Fibroblast of lung (primary cell): ENCODE measurements at regions not wholly inside any gene's neighbourhood (a gene's known extent, or its start where the extent isn't known, plus 50 kb on each side); places are given as distances from the start of the nearest gene placed in this dataset.

Experiments
- DNase-seq, 2 donors: peaks; one replicate each; pipeline versions ENCODE4 v3.0.0 to v3.0.0-alpha.2; 2010; ENCODE audit warnings: low read depth in 2 of 2
- H2AFZ ChIP-seq: 2 replicates; pipeline ENCODE4 v1.5.1; 2012; ENCODE audit warnings: low read length, control low read depth, inconsistent platforms
- H3K27ac ChIP-seq: 2 replicates; pipeline ENCODE4 v1.5.1; 2011; ENCODE audit warnings: low read length, control low read depth; ENCODE audit not compliant: insufficient read depth
- H3K27me3 ChIP-seq: 2 replicates; pipeline ENCODE4 v1.5.1; 2011; ENCODE audit warnings: mild to moderate bottlenecking, low read length; ENCODE audit not compliant: control insufficient read depth, insufficient read depth
- H3K36me3 ChIP-seq: 2 replicates; pipeline ENCODE4 v1.5.1; 2011; ENCODE audit warnings: low read length; ENCODE audit not compliant: control insufficient read depth, insufficient read depth
- H3K4me1 ChIP-seq: 2 replicates; pipeline ENCODE4 v1.5.1; 2011; ENCODE audit warnings: low read length; ENCODE audit not compliant: control insufficient read depth, insufficient read depth; ENCODE audit errors: extremely low read depth
- H3K4me2 ChIP-seq: 2 replicates; pipeline ENCODE4 v1.5.1; 2011; ENCODE audit warnings: low read length, control low read depth; ENCODE audit not compliant: insufficient read depth; ENCODE audit errors: extremely low read depth
- H3K4me3 ChIP-seq, 4 experiments: fragments of 200-600 bp in 1 of 4; sonication (generic) in 1 of 4; replicated peaks in 1 of 4; 2 replicates each; pipeline ENCODE4 v1.5.1; 2011 to 2016; ENCODE audit warnings: low read length in 4 of 4, low read depth in 3 of 4, mild to moderate bottlenecking in 3 of 4, control low read depth in 2 of 4, inconsistent platforms in 1 of 4, mixed read lengths in 1 of 4; ENCODE audit not compliant: insufficient read depth in 1 of 4; ENCODE audit errors: control extremely low read depth in 1 of 4
- H3K79me2 ChIP-seq: 2 replicates; pipeline ENCODE4 v1.5.1; 2012; ENCODE audit warnings: mild to moderate bottlenecking, low read length, inconsistent platforms; ENCODE audit not compliant: control insufficient read depth, insufficient read depth
- H3K9ac ChIP-seq: 2 replicates; pipeline ENCODE4 v1.5.1; 2011; ENCODE audit warnings: mild to moderate bottlenecking, low read length, control low read depth; ENCODE audit not compliant: insufficient read depth
- H3K9me3 ChIP-seq: 2 replicates; pipeline ENCODE4 v1.5.1; 2012; ENCODE audit warnings: low read depth, low read length; ENCODE audit not compliant: control insufficient read depth, insufficient read depth
- H4K20me1 ChIP-seq: 2 replicates; pipeline ENCODE4 v1.5.1; 2011; ENCODE audit warnings: low read length; ENCODE audit not compliant: control insufficient read depth, insufficient read depth; ENCODE audit errors: extremely low read depth
- EZH2 ChIP-seq: IDR thresholded peaks from 2 replicates; pipeline ENCODE4 v1.5.1; 2012; ENCODE audit warnings: low read length, control low read depth, mild to moderate bottlenecking; ENCODE audit errors: missing control alignments
- TF ChIP-seq, protein P1 (sequence below), 2 donors: IDR thresholded peaks in 1 of 2; conservative IDR thresholded peaks in 1 of 2; 1 replicate in 1 of 2; 2 replicates in 1 of 2; pipeline ENCODE4 v1.5.1; 2011 to 2012; ENCODE audit warnings: low read length in 2 of 2, control low read depth in 1 of 2, inconsistent platforms in 1 of 2, low read depth in 1 of 2, mild to moderate bottlenecking in 1 of 2

DNA sequence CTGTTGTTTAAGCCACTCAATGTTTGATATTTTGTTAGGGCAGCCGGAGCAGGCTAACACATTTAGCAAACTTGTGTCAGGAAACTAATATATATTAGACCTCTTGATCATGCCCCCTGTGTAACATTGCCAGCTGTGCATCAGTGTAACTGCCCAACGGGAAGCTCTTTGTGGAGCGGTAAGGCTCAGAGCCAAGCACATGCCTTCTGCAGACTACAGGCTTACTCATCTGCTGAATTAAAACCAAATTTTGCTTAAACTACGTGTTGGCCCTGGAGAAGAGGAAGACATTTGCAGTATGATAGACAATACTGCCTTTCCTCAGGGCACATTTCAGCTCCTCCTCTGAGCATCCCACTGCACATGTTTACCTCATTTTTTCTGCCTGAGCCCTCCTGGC is 50.5 kb upstream of the KCNMB2 start:
- H2AFZ ChIP-seq: no peak overlapping the region

More for the DNA sequence above, 50.5 kb upstream of the KCNMB2 start:
- H3K9ac ChIP-seq: no peak overlapping the region
- peak; percentile 36 to 76 for DNase-seq
- H3K27me3 ChIP-seq: no peaks in the 10 kb centered on the region
- no peaks in the 10 kb centered on the region for H3K79me2 ChIP-seq
- no peaks in the 10 kb centered on the region for H3K36me3 ChIP-seq
- H3K4me2 ChIP-seq: no peak overlapping the region
- H4K20me1 ChIP-seq: no peaks in the 10 kb centered on the region
- H3K9me3 ChIP-seq: no peaks in the 10 kb centered on the region
- H3K4me1 ChIP-seq: no peaks in the 10 kb centered on the region
- TF ChIP-seq, protein P1, sequence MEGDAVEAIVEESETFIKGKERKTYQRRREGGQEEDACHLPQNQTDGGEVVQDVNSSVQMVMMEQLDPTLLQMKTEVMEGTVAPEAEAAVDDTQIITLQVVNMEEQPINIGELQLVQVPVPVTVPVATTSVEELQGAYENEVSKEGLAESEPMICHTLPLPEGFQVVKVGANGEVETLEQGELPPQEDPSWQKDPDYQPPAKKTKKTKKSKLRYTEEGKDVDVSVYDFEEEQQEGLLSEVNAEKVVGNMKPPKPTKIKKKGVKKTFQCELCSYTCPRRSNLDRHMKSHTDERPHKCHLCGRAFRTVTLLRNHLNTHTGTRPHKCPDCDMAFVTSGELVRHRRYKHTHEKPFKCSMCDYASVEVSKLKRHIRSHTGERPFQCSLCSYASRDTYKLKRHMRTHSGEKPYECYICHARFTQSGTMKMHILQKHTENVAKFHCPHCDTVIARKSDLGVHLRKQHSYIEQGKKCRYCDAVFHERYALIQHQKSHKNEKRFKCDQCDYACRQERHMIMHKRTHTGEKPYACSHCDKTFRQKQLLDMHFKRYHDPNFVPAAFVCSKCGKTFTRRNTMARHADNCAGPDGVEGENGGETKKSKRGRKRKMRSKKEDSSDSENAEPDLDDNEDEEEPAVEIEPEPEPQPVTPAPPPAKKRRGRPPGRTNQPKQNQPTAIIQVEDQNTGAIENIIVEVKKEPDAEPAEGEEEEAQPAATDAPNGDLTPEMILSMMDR (conservative IDR thresholded peaks at IDR 0.05 in 1 of 2, IDR thresholded peaks at IDR 0.05 in 1 of 2; ENCODE audit: low read depth in 1 of 2, low read length in 2 of 2): no peak
- TF ChIP-seq EZH2: no peak
- no peak overlapping the region for H3K27ac ChIP-seq
- no peak overlapping the region for H3K4me3 ChIP-seq
